ENCODE measurements at regions not wholly inside any gene's neighbourhood (a gene's known extent, or its start where the extent isn't known, plus 50 kb on each side); places are given as distances from the start of the nearest gene placed in this dataset.

- TF ChIP-seq EZH2 (IDR thresholded peaks at IDR 0.05; ENCODE audit: low read depth, unreplicated experiment) (no peak), CTCF (conservative IDR thresholded peaks at IDR 0.05; ENCODE audit: low read depth in 2 of 2) (no peak), POLR2AphosphoS5 (IDR thresholded peaks at IDR 0.05; ENCODE audit: low read depth) (no peak), REST (IDR thresholded peaks at IDR 0.05; ENCODE audit: unreplicated experiment) (no peak), JUNB (IDR thresholded peaks at IDR 0.05; ENCODE audit: unreplicated experiment) (no peak), NANOG (IDR thresholded peaks at IDR 0.05; ENCODE audit: borderline replicate concordance) (no peak), ETS1 (IDR thresholded peaks at IDR 0.05) (no peak), EZH2phosphoT487 (IDR thresholded peaks at IDR 0.05; ENCODE audit: unreplicated experiment) (no peak), CREB1 (CRISPR knock-in tag; IDR thresholded peaks at IDR 0.05; ENCODE audit: low read depth) (no peak)
These were observed 142.8 kb upstream of the ARHGEF9 start for GRCh38 chrX:63927848-63928247.
